ENCODE measurements at regions not wholly inside any gene's neighbourhood (a gene's known extent, or its start where the extent isn't known, plus 50 kb on each side); places are given as distances from the start of the nearest gene placed in this dataset.
A peak's percentile ranks its signal among the peaks of the same experiment; 100 is the strongest.
"Not testable (repeated sequence)": the region's sequence is repeated elsewhere in the genome, so short reads cannot be mapped to it uniquely, and the experiment has no call there.

DNA sequence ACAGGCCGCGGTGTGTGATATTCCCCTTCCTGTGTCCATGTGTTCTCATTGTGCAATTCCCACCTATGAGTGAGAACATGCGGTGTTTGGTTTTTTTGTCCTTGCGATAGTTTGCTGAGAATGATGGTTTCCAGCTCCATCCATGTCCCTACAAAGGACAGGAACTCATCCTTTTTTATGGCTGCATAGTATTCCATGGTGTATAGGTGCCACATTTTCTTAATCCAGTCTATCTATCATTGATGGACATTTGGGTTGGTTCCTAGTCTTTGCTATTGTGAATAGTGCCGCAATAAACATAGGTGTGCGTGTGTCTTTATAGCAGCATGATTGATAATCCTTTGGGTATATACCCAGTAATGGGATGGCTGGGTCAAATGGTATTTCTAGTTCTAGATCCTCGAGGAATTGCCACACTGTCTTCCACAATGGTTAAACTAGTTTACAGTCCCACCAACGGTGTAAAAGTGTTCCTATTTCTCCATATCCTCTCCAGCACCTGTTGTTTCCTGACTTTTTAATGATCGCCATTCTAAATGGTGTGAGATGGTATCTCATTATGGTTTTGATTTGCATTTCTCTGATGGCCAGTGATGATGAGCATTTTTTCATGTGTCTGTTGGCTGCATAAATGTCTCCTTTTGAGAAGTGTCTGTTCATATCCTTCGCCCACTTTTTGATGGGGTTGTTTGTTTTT is 125.1 kb downstream of the USP22 start:
- BruUV-seq (replicated peaks); H4K20me1 ChIP-seq (replicated peaks; ENCODE audit: control insufficient read depth, insufficient read depth, low read length); FAIRE-seq; H3K36me3 ChIP-seq (ENCODE audit: control insufficient read depth, insufficient read depth, low read length); ATAC-seq; POLR2A ChIA-PET; H3K79me2 ChIP-seq (ENCODE audit: control insufficient read depth, insufficient read depth, low read length); H3K27ac ChIP-seq (ENCODE audit: extremely low read depth, low read depth, low read length); H3K4me3 ChIP-seq; H3K27me3 ChIP-seq (ENCODE audit: control insufficient read depth in 2 of 2, insufficient read depth in 2 of 2, low read length in 2 of 2); H3K9ac ChIP-seq (ENCODE audit: insufficient read depth in 1 of 2, low read depth in 2 of 2, low read length in 2 of 2); in situ Hi-C loops (cut with MboI); intact Hi-C loops (cut with micrococcal nuclease); H3K9me1 ChIP-seq (ENCODE audit: control insufficient read depth, insufficient read depth, low read length); H3K9me3 ChIP-seq (replicated peaks; ENCODE audit: control insufficient read depth, insufficient read depth, low read depth, low read length); DNase-seq (ENCODE audit: extremely low read depth in 1 of 4, low spot score in 3 of 4); H2AFZ ChIP-seq (ENCODE audit: low read depth, low read length); H3K4me1 ChIP-seq (replicated peaks in 1 of 2; ENCODE audit: control insufficient read depth in 2 of 2, insufficient read depth in 2 of 2, low read length in 2 of 2); CTCF ChIA-PET (ENCODE audit: low intra/inter-chr PET ratio); H3K4me2 ChIP-seq (ENCODE audit: insufficient read depth, low read length): not testable (repeated sequence)
- TF ChIP-seq ZNF184 (CRISPR knock-in tag; IDR thresholded peaks at IDR 0.05), result 0 out of 2 replicates have a peak, but pooled peaks have one; percentile 39
- 64% methylated on average over 6 of the region's 10 CpGs for WGBS (ENCODE audit: insufficient coverage, low coverage, missing lambda C conversion rate)

DNA sequence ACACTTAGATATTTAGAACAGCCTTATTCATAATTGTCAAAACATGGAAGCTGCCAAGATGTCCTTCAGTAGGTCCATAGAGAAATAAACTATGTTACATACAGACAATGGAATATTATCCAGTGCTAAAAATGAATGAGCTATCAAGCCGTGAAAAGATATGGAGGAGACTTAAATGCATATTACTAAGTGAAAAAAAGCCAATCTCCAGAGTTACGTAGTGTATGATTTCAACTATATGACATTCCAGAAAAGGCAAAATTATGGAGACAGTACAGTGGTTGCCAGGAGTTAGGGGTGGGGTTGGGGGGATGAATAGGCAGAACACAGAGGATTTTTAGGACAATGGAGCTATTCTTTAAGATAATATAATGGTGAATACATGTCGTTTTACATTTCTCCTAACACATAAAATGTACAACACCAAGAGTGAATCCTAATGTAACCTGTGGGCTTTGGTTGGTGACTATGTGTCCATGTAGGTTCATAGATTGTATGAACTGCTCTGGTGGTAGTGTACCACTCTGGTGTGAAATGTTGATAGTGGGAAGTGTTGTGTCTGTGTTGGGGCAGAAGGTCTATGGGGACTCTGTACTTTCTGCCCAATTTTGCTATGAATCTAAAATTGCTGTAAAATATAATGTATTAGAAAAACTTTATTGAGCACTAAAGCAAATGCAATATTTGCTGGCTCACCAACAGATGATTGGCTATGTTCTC is 122.6 kb downstream of the USP22 start:
- TF ChIP-seq SUPT5H (IDR thresholded peaks at IDR 0.05) (0 out of 2 replicates have a peak, but pooled peaks have one; percentile 14), JUN (IDR thresholded peaks at IDR 0.05; ENCODE audit: borderline replicate concordance, low read depth, low read length) (no peak), JUN (CRISPR knock-in tag; IDR thresholded peaks at IDR 0.05; ENCODE audit: borderline replicate concordance) (no peak)
- TF ChIP-seq, protein P1, sequence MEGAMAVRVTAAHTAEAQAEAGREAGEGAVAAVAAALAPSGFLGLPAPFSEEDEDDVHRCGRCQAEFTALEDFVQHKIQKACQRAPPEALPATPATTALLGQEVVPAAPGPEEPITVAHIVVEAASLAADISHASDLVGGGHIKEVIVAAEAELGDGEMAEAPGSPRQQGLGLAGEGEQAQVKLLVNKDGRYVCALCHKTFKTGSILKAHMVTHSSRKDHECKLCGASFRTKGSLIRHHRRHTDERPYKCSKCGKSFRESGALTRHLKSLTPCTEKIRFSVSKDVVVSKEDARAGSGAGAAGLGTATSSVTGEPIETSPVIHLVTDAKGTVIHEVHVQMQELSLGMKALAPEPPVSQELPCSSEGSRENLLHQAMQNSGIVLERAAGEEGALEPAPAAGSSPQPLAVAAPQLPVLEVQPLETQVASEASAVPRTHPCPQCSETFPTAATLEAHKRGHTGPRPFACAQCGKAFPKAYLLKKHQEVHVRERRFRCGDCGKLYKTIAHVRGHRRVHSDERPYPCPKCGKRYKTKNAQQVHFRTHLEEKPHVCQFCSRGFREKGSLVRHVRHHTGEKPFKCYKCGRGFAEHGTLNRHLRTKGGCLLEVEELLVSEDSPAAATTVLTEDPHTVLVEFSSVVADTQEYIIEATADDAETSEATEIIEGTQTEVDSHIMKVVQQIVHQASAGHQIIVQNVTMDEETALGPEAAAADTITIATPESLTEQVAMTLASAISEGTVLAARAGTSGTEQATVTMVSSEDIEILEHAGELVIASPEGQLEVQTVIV (CRISPR knock-in tag; IDR thresholded peaks at IDR 0.05; ENCODE audit: borderline replicate concordance), result no peak
- Histone ChIP-seq H3K79me2 (ENCODE audit: control insufficient read depth, insufficient read depth, low read length) (peaks cover 4% of the 10 kb centered on the region), H3K27me3 (ENCODE audit: control insufficient read depth in 2 of 2, insufficient read depth in 2 of 2, low read length in 2 of 2) (no peaks in the 10 kb centered on the region), H3K9me3 (replicated peaks; ENCODE audit: control insufficient read depth, insufficient read depth, low read depth, low read length) (no peaks in the 10 kb centered on the region), H3K4me3 (no peak overlapping the region), H3K4me2 (ENCODE audit: insufficient read depth, low read length) (no peak overlapping the region), H3K36me3 (ENCODE audit: control insufficient read depth, insufficient read depth, low read length) (no peaks in the 10 kb centered on the region), H3K27ac (ENCODE audit: extremely low read depth, low read depth, low read length) (no peak overlapping the region), H3K4me1 (replicated peaks in 1 of 2; ENCODE audit: control insufficient read depth in 2 of 2, insufficient read depth in 2 of 2, low read length in 2 of 2) (peaks cover 0 to 4% of the 10 kb centered on the region in 2 experiments; a peak in 2 of 5 replicates), H2AFZ (ENCODE audit: low read depth, low read length) (no peak overlapping the region), H3K9me1 (ENCODE audit: control insufficient read depth, insufficient read depth, low read length) (no peaks in the 10 kb centered on the region), H3K9ac (ENCODE audit: insufficient read depth in 1 of 2, low read depth in 2 of 2, low read length in 2 of 2) (no peak overlapping the region), H4K20me1 (replicated peaks; ENCODE audit: control insufficient read depth, insufficient read depth, low read length) (no peaks in the 10 kb centered on the region; the same call in 1 of the 2 replicates)
- no peak for ATAC-seq
- FAIRE-seq, result no peak
- ChIA-PET POLR2A (no interaction called here), CTCF (ENCODE audit: low intra/inter-chr PET ratio) (no interaction called here)
- in situ Hi-C loops (cut with MboI), result no loop called here
- no peak for DNase-seq (ENCODE audit: extremely low read depth in 1 of 4, low spot score in 3 of 4)
- intact Hi-C loops (cut with micrococcal nuclease), result no loop called here
- 25% methylated on average over 3 of the region's 3 CpGs for WGBS (ENCODE audit: insufficient coverage, low coverage, missing lambda C conversion rate)
- BruUV-seq (replicated peaks), result no TSS peak
